K562 (cell line): ENCODE measurements at regions not wholly inside any gene's neighbourhood (a gene's known extent, or its start where the extent isn't known, plus 50 kb on each side); places are given as distances from the start of the nearest gene placed in this dataset.

Source experiments
- ATAC-seq: fragments of 200-7000 bp; cut with Tn5 transposase; 3 replicates; pipeline ENCODE4 v1.9.1; 2020; ENCODE audit warnings: moderate library complexity
- BruUV-seq: library from RNA; stranded (reverse); fragments of 400-500 nt; replicated peaks from 2 replicates; lab custom pipeline; 2021; lab: Mats Ljungman, UMichigan
- CTCF ChIA-PET: fragments of 300-600 bp; formaldehyde crosslinking; extraction: SDS; loops from one replicate; lab custom pipeline; 2021; ENCODE audit warnings: low intra/inter-chr PET ratio; lab: Yijun Ruan, JAX
- POLR2A ChIA-PET: fragments of 300-600, 350-650 bp; sonication (Branson Sonifier 250); formaldehyde crosslinking; extraction: SDS; loops from one replicate; lab custom pipeline; 2021; ENCODE audit warnings: antibody characterized with exemption, inconsistent platforms; lab: Yijun Ruan, JAX
- DNase-seq, 4 experiments: peaks; one replicate each; pipeline versions ENCODE4 v3.0.0 to v3.0.0-alpha.2; 2011 to 2018; ENCODE audit warnings: low spot score in 3 of 4, mixed read lengths in 3 of 4; ENCODE audit errors: extremely low read depth in 1 of 4
- FAIRE-seq: peaks from 2 replicates; lab custom pipeline; 2011; peaks lifted over from hg19 to GRCh38; lab: Jason Lieb, UNC
- H2AFZ ChIP-seq: 2 replicates; pipeline ENCODE4 v1.6.0; 2011; ENCODE audit warnings: low read depth, low read length, control low read depth, inconsistent platforms
- H3K27ac ChIP-seq: fragments of 200-600 bp; 3 replicates; pipeline ENCODE4 v1.8.0; 2011; ENCODE audit warnings: low read depth, mild to moderate bottlenecking, control low read depth, inconsistent platforms, low read length, moderate library complexity, mixed read lengths; ENCODE audit errors: extremely low read depth
- H3K27me3 ChIP-seq, 2 experiments: fragments of 300-600 bp in 1 of 2; 2 replicates in 1 of 2; 3 replicates in 1 of 2; pipeline versions ENCODE4 v1.6.0 to v1.8.0; 2011; ENCODE audit warnings: inconsistent platforms in 2 of 2, low read length in 2 of 2, mild to moderate bottlenecking in 1 of 2, mixed read lengths in 1 of 2, moderate library complexity in 1 of 2; ENCODE audit not compliant: control insufficient read depth in 2 of 2, insufficient read depth in 2 of 2
- H3K36me3 ChIP-seq: fragments of 300-600 bp; 3 replicates; pipeline ENCODE4 v1.8.0; 2011; ENCODE audit warnings: mild to moderate bottlenecking, low read length, inconsistent platforms; ENCODE audit not compliant: control insufficient read depth, insufficient read depth
- H3K4me1 ChIP-seq, 2 experiments: fragments of 200-600 bp in 1 of 2; replicated peaks in 1 of 2; 2 replicates in 1 of 2; 3 replicates in 1 of 2; pipeline versions ENCODE4 v1.5.1 to v1.8.0; 2011; ENCODE audit warnings: inconsistent platforms in 2 of 2, low read length in 2 of 2, mild to moderate bottlenecking in 1 of 2, mixed read lengths in 1 of 2, moderate library complexity in 1 of 2; ENCODE audit not compliant: control insufficient read depth in 2 of 2, insufficient read depth in 2 of 2
- H3K4me2 ChIP-seq: 2 replicates; pipeline ENCODE4 v1.6.1; 2011; ENCODE audit warnings: low read length, control low read depth, inconsistent platforms, mixed read lengths; ENCODE audit not compliant: insufficient read depth
- H3K4me3 ChIP-seq: fragments of 200-600 bp; sonication (generic), shearing (Covaris generic); 2 replicates; pipeline ENCODE4 v1.5.1; 2016; ENCODE audit warnings: control low read depth, inconsistent platforms
- H3K79me2 ChIP-seq: fragments of 200-600 bp; 3 replicates; pipeline ENCODE4 v1.8.0; 2011; ENCODE audit warnings: low read length, inconsistent platforms; ENCODE audit not compliant: control insufficient read depth, insufficient read depth
- H3K9ac ChIP-seq, 2 experiments: 2 replicates each; pipeline versions ENCODE4 v1.6.0 to v1.6.1; 2011; ENCODE audit warnings: low read depth in 2 of 2, low read length in 2 of 2, control low read depth in 1 of 2, inconsistent platforms in 1 of 2, mild to moderate bottlenecking in 1 of 2, mixed read lengths in 1 of 2; ENCODE audit not compliant: insufficient read depth in 1 of 2
- H3K9me1 ChIP-seq: one replicate; pipeline ENCODE4 v1.6.0; 2011; ENCODE audit warnings: inconsistent platforms, mild to moderate bottlenecking, low read length, moderate library complexity; ENCODE audit not compliant: control insufficient read depth, insufficient read depth
- H3K9me3 ChIP-seq: replicated peaks from 2 replicates; pipeline ENCODE4 v1.5.1; 2011; ENCODE audit warnings: low read depth, low read length, inconsistent platforms; ENCODE audit not compliant: control insufficient read depth, insufficient read depth
- H4K20me1 ChIP-seq: replicated peaks from 2 replicates; pipeline ENCODE4 v1.6.1; 2011; ENCODE audit warnings: low read length, inconsistent platforms, mixed read lengths; ENCODE audit not compliant: control insufficient read depth, insufficient read depth
- ELF1 ChIP-seq: fragments of 200-800 bp; sonication (Bioruptor generic); IDR thresholded peaks from 2 replicates; pipeline ENCODE4 v1.6.1; 2016; ENCODE audit warnings: missing genetic modification characterization, missing compliant biosample characterization
- FOXA3 ChIP-seq, 2 experiments: fragments of 450-650 bp in 1 of 2; sonication (generic) in 1 of 2; formaldehyde crosslinking; IDR thresholded peaks in 1 of 2; conservative IDR thresholded peaks in 1 of 2; 2 replicates each; pipeline versions ENCODE4 v1.4.0 to v1.8.0; 2020 to 2022; ENCODE audit warnings: mild to moderate bottlenecking in 2 of 2, missing genetic modification reagents in 1 of 2
- HDGF ChIP-seq: fragments of 450-650 bp; IDR thresholded peaks from 2 replicates; pipeline ENCODE4 v1.6.1; 2016
- ZFP36 ChIP-seq: fragments of 150-350 bp; IDR thresholded peaks from 2 replicates; pipeline ENCODE4 v1.6.1; 2018; ENCODE audit warnings: low read length, low read depth; ENCODE audit not compliant: partially characterized antibody
- ZSCAN29 ChIP-seq: fragments of 450-650 bp; IDR thresholded peaks from 2 replicates; pipeline ENCODE4 v1.6.1; 2017
- WGBS: fragments of 100-300 bp; shearing (Covaris generic); methylation state at CpG from one replicate; pipeline ENCODE4 v1.1.6; 2016; ENCODE audit warnings: low coverage, mixed read lengths; ENCODE audit not compliant: insufficient coverage; ENCODE audit errors: missing lambda C conversion rate; 5-methylcytosine and 5-hydroxymethylcytosine counted together
- in situ Hi-C: fragments of 300-500 bp; cut with MboI; formaldehyde crosslinking; loops from 4 replicates; pipeline ENCODE4 v1.15.0; 2018; ENCODE audit warnings: inconsistent platforms, mixed read lengths
- intact Hi-C: fragments of 100-400 bp; cut with micrococcal nuclease; formaldehyde crosslinking; loops from 2 replicates; pipeline ENCODE4 v1.14.2; 2022

- DNase-seq, result no peak
- no peak overlapping the region for H3K4me2 ChIP-seq
- H3K4me1 ChIP-seq, result no peaks in the 10 kb centered on the region
- no peak overlapping the region for H3K9ac ChIP-seq
- H3K9me1 ChIP-seq, result no peaks in the 10 kb centered on the region
- no peak overlapping the region for H3K27ac ChIP-seq
- TF ChIP-seq ELF1, result no peak
- peak; percentile 59 for TF ChIP-seq ZFP36
- TF ChIP-seq, all 486 proteins: peak for 1
- BruUV-seq, result no TSS peak
- no peak for FAIRE-seq
- Histone ChIP-seq H3K36me3 (no peaks in the 10 kb centered on the region), H3K9me3 (no peaks in the 10 kb centered on the region), H4K20me1 (0 out of 2 replicates have a peak, but pooled peaks cover 3% of the 10 kb centered on the region), H3K4me3 (no peak overlapping the region), H2AFZ (no peak overlapping the region), H3K79me2 (no peaks in the 10 kb centered on the region), H3K27me3 (peaks cover 19 to 53% of the 10 kb centered on the region in 2 experiments)
- CTCF ChIA-PET, result no interaction called here
- POLR2A ChIA-PET, result interaction anchor here (0.8 kb wide), 1 partner anchor 12 kb away, joined by 3 read pairs; no protein-coding TSS in a partner anchor
- 0% methylated on average over 7 of the region's 7 CpGs for WGBS
- ATAC-seq, result no peak
- intact Hi-C loops (loop anchor here (10.0 kb wide), 1 partner anchor 182 kb away; no protein-coding TSS in a partner anchor), in situ Hi-C loops (no loop called here)
Observed at GRCh38 chr12:111246477-111247011, 122.4 kb downstream of the PHETA1 start.

DNA sequence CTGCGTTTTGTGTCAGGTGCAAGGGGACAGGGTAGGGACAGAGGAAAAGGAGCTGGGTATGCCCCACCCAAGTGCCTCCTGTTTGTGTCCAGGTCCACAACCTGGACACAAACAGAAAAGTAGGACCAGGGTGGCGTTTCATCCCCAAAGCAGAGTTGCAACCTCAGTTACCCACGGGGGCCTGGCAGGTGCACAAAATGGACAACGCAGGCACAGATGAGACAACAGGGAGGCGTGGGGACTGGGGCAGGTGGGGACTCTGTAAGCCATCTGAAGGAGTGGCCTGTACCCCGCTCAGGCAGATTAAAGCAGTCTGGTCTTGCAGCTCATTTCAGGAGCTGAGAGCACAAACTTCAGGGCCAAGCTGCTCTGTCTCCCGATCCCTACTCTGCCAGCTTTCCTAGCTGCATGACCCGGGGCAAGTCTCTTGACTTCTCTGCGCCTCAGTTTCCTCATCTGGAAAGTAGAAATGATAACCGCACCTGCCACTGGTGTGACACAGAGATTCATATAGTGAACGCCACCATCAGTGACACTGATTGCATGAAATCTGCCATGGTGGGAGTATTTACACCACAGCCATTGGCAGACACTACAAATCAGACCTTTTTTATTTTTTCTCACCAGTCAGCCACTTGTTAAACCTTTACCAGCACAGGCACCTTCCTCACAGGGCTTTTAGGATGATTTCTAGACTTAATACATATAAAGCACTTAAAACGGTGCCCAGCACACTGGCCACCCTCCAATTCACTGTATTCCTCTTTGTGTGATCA lies 123.0 kb downstream of the PHETA1 start:
- no peak overlapping the region for H3K9ac ChIP-seq
- H3K9me1 ChIP-seq, result no peaks in the 10 kb centered on the region
- no peak overlapping the region for H3K4me3 ChIP-seq
- intact Hi-C loops (loop anchor here (10.0 kb wide), 1 partner anchor 181 kb away; no protein-coding TSS in a partner anchor), in situ Hi-C loops (no loop called here)
- H3K27ac ChIP-seq, result no peak overlapping the region
- H3K4me1 ChIP-seq, result no peaks in the 10 kb centered on the region
- no peak for DNase-seq
- H4K20me1 ChIP-seq, result 0 out of 2 replicates have a peak, but pooled peaks cover 3% of the 10 kb centered on the region
- H3K79me2 ChIP-seq, result no peaks in the 10 kb centered on the region
- no peaks in the 10 kb centered on the region for H3K36me3 ChIP-seq
- no peak for ATAC-seq
- H3K4me2 ChIP-seq, result no peak overlapping the region
- WGBS, result 1% methylated on average over 12 of the region's 12 CpGs
- peaks cover 17 to 52% of the 10 kb centered on the region in 2 experiments for H3K27me3 ChIP-seq
- no peak overlapping the region for H2AFZ ChIP-seq
- TF ChIP-seq FOXA3 (CRISPR knock-in tag; conservative IDR thresholded peaks at IDR 0.05 in 1 of 2, IDR thresholded peaks at IDR 0.05 in 1 of 2), result no peak
- TF ChIP-seq ZSCAN29, result no peak
- no peak for TF ChIP-seq HDGF
- FAIRE-seq, result no peak
- BruUV-seq, result no TSS peak
- ChIA-PET POLR2A (interaction anchor here (0.8 kb wide), 1 partner anchor 11 kb away, joined by 3 read pairs; no protein-coding TSS in a partner anchor), CTCF (no interaction called here)
- no peaks in the 10 kb centered on the region for H3K9me3 ChIP-seq
